ENCODE measurements at regions not wholly inside any gene's neighbourhood (a gene's known extent, or its start where the extent isn't known, plus 50 kb on each side); places are given as distances from the start of the nearest gene placed in this dataset.

GRCh38 chr2:102943251-102943650 lies 181.4 kb downstream of the TMEM182 start:
- Histone ChIP-seq H3K79me2 (ENCODE audit: control insufficient read depth, insufficient read depth, low read length) (no peaks in the 10 kb centered on the region), H2AFZ (ENCODE audit: low read length) (no peak overlapping the region), H3K4me1 (ENCODE audit: control insufficient read depth, extremely low read depth, insufficient read depth, low read length) (no peaks in the 10 kb centered on the region), H3K9me3 (ENCODE audit: control insufficient read depth, insufficient read depth, low read depth, low read length) (no peaks in the 10 kb centered on the region), H3K4me2 (ENCODE audit: extremely low read depth, insufficient read depth, low read length) (no peak overlapping the region), H3K27ac (ENCODE audit: insufficient read depth, low read length) (no peak overlapping the region), H4K20me1 (ENCODE audit: control insufficient read depth, extremely low read depth, insufficient read depth, low read length) (no peaks in the 10 kb centered on the region), H3K27me3 (ENCODE audit: control insufficient read depth, insufficient read depth, low read length) (no peaks in the 10 kb centered on the region), H3K9ac (ENCODE audit: insufficient read depth, low read length) (no peak overlapping the region), H3K36me3 (ENCODE audit: control insufficient read depth, insufficient read depth, low read length) (no peaks in the 10 kb centered on the region), H3K4me3 (replicated peaks in 1 of 4; ENCODE audit: control extremely low read depth in 1 of 4, insufficient read depth in 1 of 4, low read depth in 3 of 4, low read length in 4 of 4) (no peak overlapping the region)
- no peak for DNase-seq (ENCODE audit: low read depth in 2 of 2)
- TF ChIP-seq CTCF (conservative IDR thresholded peaks at IDR 0.05 in 1 of 2, IDR thresholded peaks at IDR 0.05 in 1 of 2; ENCODE audit: low read depth in 1 of 2, low read length in 2 of 2): no peak
- TF ChIP-seq EZH2 (IDR thresholded peaks at IDR 0.05; ENCODE audit: low read length, missing control alignments): no peak

DNA sequence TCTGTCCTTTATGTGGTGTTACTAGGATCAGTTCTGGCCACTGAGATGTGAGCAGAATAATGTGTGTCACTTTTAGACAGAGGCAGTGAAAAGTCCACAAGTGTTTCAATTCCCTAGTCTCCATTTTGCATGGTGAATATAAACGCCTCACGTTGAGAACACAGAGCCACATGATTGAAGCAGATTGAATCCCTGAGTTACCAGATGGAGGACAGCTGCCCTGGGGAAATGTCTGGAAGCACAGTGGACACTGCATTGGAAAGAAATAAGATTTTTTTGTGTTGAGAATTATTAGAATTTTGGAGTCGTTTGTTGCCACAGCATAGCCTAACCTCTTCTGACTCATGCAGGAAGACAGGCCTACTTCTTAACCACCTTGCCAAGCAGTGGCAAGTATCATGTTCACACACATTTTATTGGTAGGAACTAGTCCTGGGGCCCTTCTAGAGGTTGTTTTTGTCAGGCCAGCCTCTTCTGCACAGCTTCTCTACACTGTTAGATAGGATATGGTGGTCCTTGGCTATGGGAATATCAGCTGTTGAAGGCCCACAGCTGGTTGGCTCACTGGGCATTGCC lies 188.6 kb downstream of the TMEM182 start:
- no peaks in the 10 kb centered on the region for H3K79me2 ChIP-seq (ENCODE audit: control insufficient read depth, insufficient read depth, low read length)
- no peak overlapping the region for H3K9ac ChIP-seq (ENCODE audit: insufficient read depth, low read length)
- H3K27me3 ChIP-seq (ENCODE audit: control insufficient read depth, insufficient read depth, low read length): no peaks in the 10 kb centered on the region
- no peak overlapping the region for H3K4me3 ChIP-seq (replicated peaks in 1 of 4; ENCODE audit: control extremely low read depth in 1 of 4, insufficient read depth in 1 of 4, low read depth in 3 of 4, low read length in 4 of 4)
- no peaks in the 10 kb centered on the region for H4K20me1 ChIP-seq (ENCODE audit: control insufficient read depth, extremely low read depth, insufficient read depth, low read length)
- H3K36me3 ChIP-seq (ENCODE audit: control insufficient read depth, insufficient read depth, low read length): no peaks in the 10 kb centered on the region
- no peak overlapping the region for H3K4me2 ChIP-seq (ENCODE audit: extremely low read depth, insufficient read depth, low read length)
- no peaks in the 10 kb centered on the region for H3K4me1 ChIP-seq (ENCODE audit: control insufficient read depth, extremely low read depth, insufficient read depth, low read length)
- H3K9me3 ChIP-seq (ENCODE audit: control insufficient read depth, insufficient read depth, low read depth, low read length): no peaks in the 10 kb centered on the region
- H3K27ac ChIP-seq (ENCODE audit: insufficient read depth, low read length): no peak overlapping the region
- DNase-seq (ENCODE audit: low read depth in 2 of 2): peak in 1 of 2 donors; percentile 12
- TF ChIP-seq EZH2 (IDR thresholded peaks at IDR 0.05; ENCODE audit: low read length, missing control alignments) (no peak), CTCF (conservative IDR thresholded peaks at IDR 0.05 in 1 of 2, IDR thresholded peaks at IDR 0.05 in 1 of 2; ENCODE audit: low read depth in 1 of 2, low read length in 2 of 2) (no peak)
- H2AFZ ChIP-seq (ENCODE audit: low read length): no peak overlapping the region

GRCh38 chr2:102951249-102951648 lies 189.4 kb downstream of the TMEM182 start:
- no peak overlapping the region for H3K4me2 ChIP-seq (ENCODE audit: extremely low read depth, insufficient read depth, low read length)
- no peak overlapping the region for H3K27ac ChIP-seq (ENCODE audit: insufficient read depth, low read length)
- no peak overlapping the region for H3K4me3 ChIP-seq (replicated peaks in 1 of 4; ENCODE audit: control extremely low read depth in 1 of 4, insufficient read depth in 1 of 4, low read depth in 3 of 4, low read length in 4 of 4)
- TF ChIP-seq EZH2 (IDR thresholded peaks at IDR 0.05; ENCODE audit: low read length, missing control alignments) (no peak), CTCF (conservative IDR thresholded peaks at IDR 0.05 in 1 of 2, IDR thresholded peaks at IDR 0.05 in 1 of 2; ENCODE audit: low read depth in 1 of 2, low read length in 2 of 2) (no peak)
- no peaks in the 10 kb centered on the region for H3K36me3 ChIP-seq (ENCODE audit: control insufficient read depth, insufficient read depth, low read length)
- no peaks in the 10 kb centered on the region for H3K4me1 ChIP-seq (ENCODE audit: control insufficient read depth, extremely low read depth, insufficient read depth, low read length)
- no peaks in the 10 kb centered on the region for H3K27me3 ChIP-seq (ENCODE audit: control insufficient read depth, insufficient read depth, low read length)
- H3K9ac ChIP-seq (ENCODE audit: insufficient read depth, low read length): no peak overlapping the region
- H3K79me2 ChIP-seq (ENCODE audit: control insufficient read depth, insufficient read depth, low read length): no peaks in the 10 kb centered on the region
- H4K20me1 ChIP-seq (ENCODE audit: control insufficient read depth, extremely low read depth, insufficient read depth, low read length): no peaks in the 10 kb centered on the region
- no peaks in the 10 kb centered on the region for H3K9me3 ChIP-seq (ENCODE audit: control insufficient read depth, insufficient read depth, low read depth, low read length)
- DNase-seq (ENCODE audit: low read depth in 2 of 2): no peak
- no peak overlapping the region for H2AFZ ChIP-seq (ENCODE audit: low read length)

Data from fibroblast of lung (primary cell).